Endothelial cell of umbilical vein (primary cell): ENCODE measurements at regions not wholly inside any gene's neighbourhood (a gene's known extent, or its start where the extent isn't known, plus 50 kb on each side); places are given as distances from the start of the nearest gene placed in this dataset.

ENCODE experiments used
- BruUV-seq: library from RNA; stranded (reverse); fragments of 400-500 nt; replicated peaks from 2 replicates; lab custom pipeline; 2021; lab: Mats Ljungman, UMichigan
- CTCF ChIA-PET: fragments of 300-600, 350-600 bp; sonication (Branson Sonifier 250); formaldehyde crosslinking; loops from one replicate; lab custom pipeline; 2021; ENCODE audit warnings: antibody characterized with exemption, inconsistent platforms; lab: Charles Lee
- POLR2A ChIA-PET: fragments of 300-600, 350-600 bp; sonication (Branson Sonifier 250); formaldehyde crosslinking; loops from one replicate; lab custom pipeline; 2021; ENCODE audit warnings: antibody characterized with exemption, inconsistent platforms; lab: Charles Lee
- DNase-seq: peaks from one replicate; pipeline ENCODE4 v3.0.0-alpha.2; 2011; ENCODE audit warnings: low read depth, low spot score
- FAIRE-seq: peaks from 2 replicates; lab custom pipeline; 2011; peaks lifted over from hg19 to GRCh38; lab: Jason Lieb, UNC
- H2AFZ ChIP-seq: 2 replicates; pipeline ENCODE4 v1.6.0; 2012; ENCODE audit warnings: low read depth, low read length, control low read depth, inconsistent platforms
- H3K27ac ChIP-seq: 2 replicates; pipeline ENCODE4 v1.5.1; 2011; ENCODE audit warnings: low read depth, mild to moderate bottlenecking, control low read depth, low read length, moderate library complexity; ENCODE audit not compliant: insufficient read depth
- H3K27me3 ChIP-seq, 2 experiments: 2 replicates each; pipeline versions ENCODE4 v1.6.0 to v1.6.1; 2011; ENCODE audit warnings: low read length in 2 of 2, mixed read lengths in 1 of 2; ENCODE audit not compliant: control insufficient read depth in 2 of 2, insufficient read depth in 2 of 2
- H3K36me3 ChIP-seq, 2 experiments: 2 replicates in 1 of 2; 3 replicates in 1 of 2; pipeline ENCODE4 v1.5.1; 2011; ENCODE audit warnings: low read length in 2 of 2, mild to moderate bottlenecking in 1 of 2, moderate library complexity in 1 of 2; ENCODE audit not compliant: control insufficient read depth in 2 of 2, insufficient read depth in 2 of 2; ENCODE audit errors: extremely low read depth in 1 of 2
- H3K4me1 ChIP-seq: 3 replicates; pipeline ENCODE4 v1.5.1; 2011; ENCODE audit warnings: mild to moderate bottlenecking, low read length; ENCODE audit not compliant: control insufficient read depth, insufficient read depth; ENCODE audit errors: extremely low read depth
- H3K4me2 ChIP-seq: 2 replicates; pipeline ENCODE4 v1.6.1; 2011; ENCODE audit warnings: low read length, control low read depth, mixed read lengths; ENCODE audit not compliant: insufficient read depth
- H3K4me3 ChIP-seq, 3 experiments: fragments of 200-600 bp in 1 of 3; sonication (generic), shearing (Covaris generic) in 1 of 3; replicated peaks in 1 of 3; 2 replicates each; pipeline ENCODE4 v1.5.1; 2011 to 2016; ENCODE audit warnings: control low read depth in 3 of 3, low read length in 3 of 3, mild to moderate bottlenecking in 2 of 3, inconsistent platforms in 1 of 3, low read depth in 1 of 3, moderate library complexity in 1 of 3; ENCODE audit not compliant: insufficient read depth in 1 of 3
- H3K79me2 ChIP-seq: 2 replicates; pipeline ENCODE4 v1.6.0; 2012; ENCODE audit warnings: low read length, inconsistent platforms; ENCODE audit not compliant: control insufficient read depth, insufficient read depth
- H3K9ac ChIP-seq: replicated peaks from 2 replicates; pipeline ENCODE3; 2011; ENCODE audit warnings: low read length, control low read depth; ENCODE audit not compliant: insufficient read depth; ENCODE audit errors: extremely low read depth
- H3K9me1 ChIP-seq: replicated peaks from 3 replicates; pipeline ENCODE4 v1.6.0; 2011; ENCODE audit warnings: mild to moderate bottlenecking, low read length; ENCODE audit not compliant: control insufficient read depth, insufficient read depth; ENCODE audit errors: extremely low read depth
- H3K9me3 ChIP-seq: replicated peaks from 2 replicates; pipeline ENCODE4 v1.5.1; 2012; ENCODE audit warnings: low read length, inconsistent platforms; ENCODE audit not compliant: control insufficient read depth, insufficient read depth
- H4K20me1 ChIP-seq: replicated peaks from 2 replicates; pipeline ENCODE3; 2011; ENCODE audit warnings: mild to moderate bottlenecking, low read length; ENCODE audit not compliant: control insufficient read depth, insufficient read depth; ENCODE audit errors: extremely low read depth
- CTCF ChIP-seq, 2 donors: IDR thresholded peaks; 1 replicate in 1 of 2; 2 replicates in 1 of 2; pipeline ENCODE4 v1.5.1; 2011; ENCODE audit warnings: low read length in 2 of 2, mild to moderate bottlenecking in 2 of 2, moderate library complexity in 2 of 2, control low read depth in 1 of 2, inconsistent platforms in 1 of 2, low read depth in 1 of 2; ENCODE audit not compliant: insufficient read depth in 1 of 2; ENCODE audit errors: extremely low read depth in 1 of 2
- EZH2 ChIP-seq: IDR thresholded peaks from 2 replicates; pipeline ENCODE4 v1.6.1; 2012; ENCODE audit warnings: borderline replicate concordance, low read depth, mild to moderate bottlenecking, moderate library complexity, low read length, inconsistent platforms; ENCODE audit not compliant: severe bottlenecking
- FOS ChIP-seq: IDR thresholded peaks from 2 replicates; pipeline ENCODE4 v1.6.1; 2011; ENCODE audit warnings: mild to moderate bottlenecking, low read length, moderate library complexity, borderline replicate concordance; ENCODE audit not compliant: insufficient read depth
- GATA2 ChIP-seq: IDR thresholded peaks from 2 replicates; pipeline ENCODE4 v1.7.0; 2011; ENCODE audit warnings: low read depth, mild to moderate bottlenecking, moderate library complexity, mixed read lengths, low read length; ENCODE audit not compliant: insufficient read length, insufficient read depth
- JUN ChIP-seq: IDR thresholded peaks from 2 replicates; pipeline ENCODE4 v1.6.1; 2011; ENCODE audit warnings: borderline replicate concordance, low read depth; ENCODE audit not compliant: insufficient read length, insufficient read depth
- MAX ChIP-seq: IDR thresholded peaks from 2 replicates; pipeline ENCODE4 v1.6.1; 2011; ENCODE audit not compliant: insufficient read depth, insufficient read length
- MYC ChIP-seq: IDR thresholded peaks from one replicate; pipeline ENCODE4 v1.6.1; 2011; ENCODE audit warnings: mild to moderate bottlenecking, low read depth, low read length
- POLR2A ChIP-seq: IDR thresholded peaks from 2 replicates; pipeline ENCODE4 v1.6.1; 2012; ENCODE audit warnings: low read depth, mild to moderate bottlenecking, control low read depth, low read length
- dilution Hi-C: fragments of 300-500 bp; cut with MboI; formaldehyde crosslinking; loops from one replicate; pipeline ENCODE4 v1.15.0; 2019; ENCODE audit warnings: low sequenced_read_pairs; ENCODE audit not compliant: extremely low pct_ligation_motif_present
- intact Hi-C: fragments of 100-400 bp; cut with micrococcal nuclease; formaldehyde crosslinking; loops from one replicate; pipeline ENCODE4 v1.10.0; 2022

- H3K4me1 ChIP-seq: no peaks in the 10 kb centered on the region
- no peaks in the 10 kb centered on the region for H3K36me3 ChIP-seq
- POLR2A ChIA-PET: no interaction called here
- no peaks in the 10 kb centered on the region for H3K79me2 ChIP-seq
- no peaks in the 10 kb centered on the region for H4K20me1 ChIP-seq
- BruUV-seq: no TSS peak
- H2AFZ ChIP-seq: no peak overlapping the region
- intact Hi-C loops (no loop called here), dilution Hi-C loops (no loop called here)
- no peak for FAIRE-seq
- H3K27ac ChIP-seq: no peak overlapping the region
- no peak overlapping the region for H3K4me2 ChIP-seq
- no peak for TF ChIP-seq MYC
- no peak for TF ChIP-seq MAX
- no peak for TF ChIP-seq EZH2
- TF ChIP-seq JUN: no peak
- TF ChIP-seq CTCF (IDR thresholded peaks at IDR 0.05; ENCODE audit: extremely low read depth in 1 of 2, insufficient read depth in 1 of 2, low read depth in 1 of 2, low read length in 2 of 2): no peak
- no peak for TF ChIP-seq FOS
- TF ChIP-seq POLR2A: no peak
- TF ChIP-seq GATA2: no peak
- CTCF ChIA-PET: interaction anchor here (1.2 to 2.8 kb wide), 2 partner anchors 10 to 36 kb away, joined by 3 to 16 read pairs; no protein-coding TSS in a partner anchor
- no peaks in the 10 kb centered on the region for H3K9me1 ChIP-seq
- no peaks in the 10 kb centered on the region for H3K9me3 ChIP-seq
- H3K9ac ChIP-seq: no peak overlapping the region
- no peaks in the 10 kb centered on the region for H3K27me3 ChIP-seq
- H3K4me3 ChIP-seq: no peak overlapping the region
- no peak for DNase-seq
Observed at GRCh38 chr7:34331102-34331501, 326.9 kb upstream of the NPSR1 start.
